Fibroblast of lung (primary cell): ENCODE measurements at regions not wholly inside any gene's neighbourhood (a gene's known extent, or its start where the extent isn't known, plus 50 kb on each side); places are given as distances from the start of the nearest gene placed in this dataset.

Experiments
- DNase-seq, 2 donors: peaks; one replicate each; pipeline versions ENCODE4 v3.0.0 to v3.0.0-alpha.2; 2010; ENCODE audit warnings: low read depth in 2 of 2
- H2AFZ ChIP-seq: 2 replicates; pipeline ENCODE4 v1.5.1; 2012; ENCODE audit warnings: low read length, control low read depth, inconsistent platforms
- H3K27ac ChIP-seq: 2 replicates; pipeline ENCODE4 v1.5.1; 2011; ENCODE audit warnings: low read length, control low read depth; ENCODE audit not compliant: insufficient read depth
- H3K27me3 ChIP-seq: 2 replicates; pipeline ENCODE4 v1.5.1; 2011; ENCODE audit warnings: mild to moderate bottlenecking, low read length; ENCODE audit not compliant: control insufficient read depth, insufficient read depth
- H3K36me3 ChIP-seq: 2 replicates; pipeline ENCODE4 v1.5.1; 2011; ENCODE audit warnings: low read length; ENCODE audit not compliant: control insufficient read depth, insufficient read depth
- H3K4me1 ChIP-seq: 2 replicates; pipeline ENCODE4 v1.5.1; 2011; ENCODE audit warnings: low read length; ENCODE audit not compliant: control insufficient read depth, insufficient read depth; ENCODE audit errors: extremely low read depth
- H3K4me2 ChIP-seq: 2 replicates; pipeline ENCODE4 v1.5.1; 2011; ENCODE audit warnings: low read length, control low read depth; ENCODE audit not compliant: insufficient read depth; ENCODE audit errors: extremely low read depth
- H3K4me3 ChIP-seq, 4 experiments: fragments of 200-600 bp in 1 of 4; sonication (generic) in 1 of 4; replicated peaks in 1 of 4; 2 replicates each; pipeline ENCODE4 v1.5.1; 2011 to 2016; ENCODE audit warnings: low read length in 4 of 4, low read depth in 3 of 4, mild to moderate bottlenecking in 3 of 4, control low read depth in 2 of 4, inconsistent platforms in 1 of 4, mixed read lengths in 1 of 4; ENCODE audit not compliant: insufficient read depth in 1 of 4; ENCODE audit errors: control extremely low read depth in 1 of 4
- H3K79me2 ChIP-seq: 2 replicates; pipeline ENCODE4 v1.5.1; 2012; ENCODE audit warnings: mild to moderate bottlenecking, low read length, inconsistent platforms; ENCODE audit not compliant: control insufficient read depth, insufficient read depth
- H3K9ac ChIP-seq: 2 replicates; pipeline ENCODE4 v1.5.1; 2011; ENCODE audit warnings: mild to moderate bottlenecking, low read length, control low read depth; ENCODE audit not compliant: insufficient read depth
- H3K9me3 ChIP-seq: 2 replicates; pipeline ENCODE4 v1.5.1; 2012; ENCODE audit warnings: low read depth, low read length; ENCODE audit not compliant: control insufficient read depth, insufficient read depth
- H4K20me1 ChIP-seq: 2 replicates; pipeline ENCODE4 v1.5.1; 2011; ENCODE audit warnings: low read length; ENCODE audit not compliant: control insufficient read depth, insufficient read depth; ENCODE audit errors: extremely low read depth
- CTCF ChIP-seq, 2 donors: IDR thresholded peaks in 1 of 2; conservative IDR thresholded peaks in 1 of 2; 1 replicate in 1 of 2; 2 replicates in 1 of 2; pipeline ENCODE4 v1.5.1; 2011 to 2012; ENCODE audit warnings: low read length in 2 of 2, control low read depth in 1 of 2, inconsistent platforms in 1 of 2, low read depth in 1 of 2, mild to moderate bottlenecking in 1 of 2
- EZH2 ChIP-seq: IDR thresholded peaks from 2 replicates; pipeline ENCODE4 v1.5.1; 2012; ENCODE audit warnings: low read length, control low read depth, mild to moderate bottlenecking; ENCODE audit errors: missing control alignments

- Histone ChIP-seq H3K4me2 (no peak overlapping the region), H2AFZ (no peak overlapping the region), H3K9ac (no peak overlapping the region), H3K27ac (no peak overlapping the region), H3K79me2 (no peaks in the 10 kb centered on the region), H3K9me3 (no peaks in the 10 kb centered on the region), H4K20me1 (no peaks in the 10 kb centered on the region), H3K4me3 (no peak overlapping the region), H3K4me1 (no peaks in the 10 kb centered on the region), H3K36me3 (no peaks in the 10 kb centered on the region), H3K27me3 (no peaks in the 10 kb centered on the region)
- TF ChIP-seq CTCF (conservative IDR thresholded peaks at IDR 0.05 in 1 of 2, IDR thresholded peaks at IDR 0.05 in 1 of 2; ENCODE audit: low read depth in 1 of 2, low read length in 2 of 2), result no peak
- no peak for TF ChIP-seq EZH2
- DNase-seq, result no peak
These were observed 330.8 kb upstream of the PROX1 start for GRCh38 chr1:213657013-213657412.

DNA sequence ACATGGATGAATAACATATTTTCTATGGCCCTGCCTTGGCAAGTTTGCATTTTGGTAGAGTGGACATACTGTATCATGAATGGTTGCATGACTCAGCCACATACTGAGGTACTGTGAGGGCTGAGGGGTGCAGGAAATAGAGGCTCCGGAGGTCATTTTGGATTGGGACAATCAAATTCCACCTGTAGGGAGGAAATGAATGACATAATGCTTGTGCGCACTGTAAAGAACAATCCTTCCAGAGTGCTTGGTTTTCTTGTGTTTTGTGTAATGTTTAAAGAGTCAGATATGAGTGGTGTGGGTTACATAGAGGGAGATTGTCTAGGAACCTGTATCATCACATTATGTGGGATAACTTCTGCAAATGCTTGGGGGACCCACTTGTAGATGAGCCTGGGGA, 329.9 kb upstream of the PROX1 start:
- Histone ChIP-seq H3K36me3 (no peaks in the 10 kb centered on the region), H3K4me1 (no peaks in the 10 kb centered on the region), H3K79me2 (no peaks in the 10 kb centered on the region), H3K27me3 (no peaks in the 10 kb centered on the region), H3K4me3 (no peak overlapping the region), H2AFZ (no peak overlapping the region), H3K4me2 (no peak overlapping the region), H3K9ac (no peak overlapping the region), H3K27ac (no peak overlapping the region), H4K20me1 (no peaks in the 10 kb centered on the region), H3K9me3 (no peaks in the 10 kb centered on the region)
- DNase-seq, result no peak
- no peak for TF ChIP-seq CTCF (conservative IDR thresholded peaks at IDR 0.05 in 1 of 2, IDR thresholded peaks at IDR 0.05 in 1 of 2; ENCODE audit: low read depth in 1 of 2, low read length in 2 of 2)
- TF ChIP-seq EZH2, result no peak

GRCh38 chr1:213658457-213658856, 329.3 kb upstream of the PROX1 start:
- DNase-seq, result no peak
- H3K79me2 ChIP-seq, result no peaks in the 10 kb centered on the region
- H3K4me3 ChIP-seq, result no peak overlapping the region
- no peak overlapping the region for H2AFZ ChIP-seq
- H3K27ac ChIP-seq, result no peak overlapping the region
- H3K36me3 ChIP-seq, result no peaks in the 10 kb centered on the region
- no peaks in the 10 kb centered on the region for H3K9me3 ChIP-seq
- no peaks in the 10 kb centered on the region for H3K4me1 ChIP-seq
- no peaks in the 10 kb centered on the region for H4K20me1 ChIP-seq
- no peak overlapping the region for H3K9ac ChIP-seq
- H3K4me2 ChIP-seq, result no peak overlapping the region
- no peaks in the 10 kb centered on the region for H3K27me3 ChIP-seq
- TF ChIP-seq CTCF (conservative IDR thresholded peaks at IDR 0.05 in 1 of 2, IDR thresholded peaks at IDR 0.05 in 1 of 2; ENCODE audit: low read depth in 1 of 2, low read length in 2 of 2) (no peak), EZH2 (no peak)
